Common myeloid progenitor, CD34-positive (primary cell): ENCODE measurements at regions not wholly inside any gene's neighbourhood (a gene's known extent, or its start where the extent isn't known, plus 50 kb on each side); places are given as distances from the start of the nearest gene placed in this dataset.

ENCODE experiments used
- CTCF ChIA-PET: fragments of 350-600 bp; sonication (Branson Sonifier 250); formaldehyde crosslinking; loops from one replicate; lab custom pipeline; 2021; ENCODE audit warnings: antibody characterized with exemption; lab: Charles Lee
- POLR2A ChIA-PET: fragments of 350-600 bp; sonication (Branson Sonifier 250); formaldehyde crosslinking; loops from one replicate; lab custom pipeline; 2021; ENCODE audit warnings: antibody characterized with exemption; lab: Charles Lee
- DNase-seq, 3 donors: peaks; one replicate each; pipeline versions ENCODE4 v3.0.0 to v3.0.0-alpha.2; 2013
- H3K27ac ChIP-seq, 2 experiments: 1 replicate in 1 of 2; 2 replicates in 1 of 2; pipeline ENCODE4 v1.7.0; 2013; ENCODE audit warnings: inconsistent platforms in 2 of 2, low read length in 2 of 2, mild to moderate bottlenecking in 2 of 2, low read depth in 1 of 2, moderate library complexity in 1 of 2; ENCODE audit not compliant: severe bottlenecking in 2 of 2, insufficient read depth in 1 of 2, poor library complexity in 1 of 2
- H3K27me3 ChIP-seq, 5 experiments: replicated peaks in 2 of 5; 1 replicate in 3 of 5; 2 replicates in 2 of 5; pipeline versions ENCODE4 v1.6.1 to v1.7.0; 2013; ENCODE audit warnings: low read length in 4 of 5, mild to moderate bottlenecking in 2 of 5, moderate library complexity in 2 of 5, inconsistent platforms in 1 of 5; ENCODE audit not compliant: insufficient read depth in 5 of 5, control insufficient read depth in 4 of 5
- H3K36me3 ChIP-seq, 4 experiments: 1 replicate in 2 of 4; 2 replicates in 2 of 4; pipeline versions ENCODE4 v1.6.1 to v1.7.0; 2013; ENCODE audit warnings: low read length in 3 of 4, control low read depth in 1 of 4, mild to moderate bottlenecking in 1 of 4; ENCODE audit not compliant: control insufficient read depth in 4 of 4, insufficient read depth in 4 of 4
- H3K4me1 ChIP-seq, 4 experiments: 1 replicate in 3 of 4; 2 replicates in 1 of 4; pipeline versions ENCODE4 v1.6.1 to v1.7.1; 2013; ENCODE audit warnings: low read length in 3 of 4, mild to moderate bottlenecking in 3 of 4, control low read depth in 1 of 4, inconsistent platforms in 1 of 4, moderate library complexity in 1 of 4; ENCODE audit not compliant: control insufficient read depth in 4 of 4, insufficient read depth in 4 of 4; ENCODE audit errors: control extremely low read depth in 1 of 4
- H3K4me3 ChIP-seq, 7 experiments: 1 replicate in 4 of 7; 2 replicates in 3 of 7; pipeline versions ENCODE4 v1.5.1 to v1.7.0; 2013; ENCODE audit warnings: mild to moderate bottlenecking in 7 of 7, low read length in 6 of 7, moderate library complexity in 6 of 7, inconsistent platforms in 2 of 7, low read depth in 2 of 7, control low read depth in 1 of 7; ENCODE audit not compliant: insufficient read depth in 4 of 7, control insufficient read depth in 1 of 7; ENCODE audit errors: extremely low read depth in 1 of 7
- H3K9me3 ChIP-seq, 5 experiments: 1 replicate in 4 of 5; 2 replicates in 1 of 5; pipeline versions ENCODE4 v1.6.1 to v1.7.1; 2013; ENCODE audit warnings: low read length in 4 of 5, mild to moderate bottlenecking in 2 of 5, inconsistent platforms in 1 of 5, low read depth in 1 of 5, moderate library complexity in 1 of 5; ENCODE audit not compliant: control insufficient read depth in 4 of 5, insufficient read depth in 2 of 5; ENCODE audit errors: control extremely low read depth in 1 of 5
- WGBS: methylation state at CpG from one replicate; pipeline ENCODE4 v1.1.5; 2013; ENCODE audit not compliant: insufficient coverage; 5-methylcytosine and 5-hydroxymethylcytosine counted together

GRCh38 chr16:62543516-62543915 is 507.3 kb upstream of the CDH8 start:
- H3K27ac ChIP-seq: no peak overlapping the region
- WGBS: 70% methylated on average over 1 of the region's 1 CpG
- H3K9me3 ChIP-seq: no peaks in the 10 kb centered on the region
- H3K36me3 ChIP-seq: no peaks in the 10 kb centered on the region
- no peak for DNase-seq
- no peak overlapping the region for H3K4me3 ChIP-seq
- CTCF ChIA-PET: no interaction called here
- no peaks in the 10 kb centered on the region for H3K27me3 ChIP-seq
- H3K4me1 ChIP-seq: no peaks in the 10 kb centered on the region
- POLR2A ChIA-PET: no interaction called here

GRCh38 chr16:62539657-62540056 is 503.4 kb upstream of the CDH8 start:
- H3K9me3 ChIP-seq: no peaks in the 10 kb centered on the region
- no peaks in the 10 kb centered on the region for H3K4me1 ChIP-seq
- no peaks in the 10 kb centered on the region for H3K27me3 ChIP-seq
- 100% methylated on average over 1 of the region's 1 CpG for WGBS
- no peak overlapping the region for H3K27ac ChIP-seq
- no peaks in the 10 kb centered on the region for H3K36me3 ChIP-seq
- ChIA-PET CTCF (no interaction called here), POLR2A (no interaction called here)
- H3K4me3 ChIP-seq: no peak overlapping the region
- DNase-seq: no peak

- no peak overlapping the region for H3K27ac ChIP-seq
- ChIA-PET CTCF (no interaction called here), POLR2A (no interaction called here)
- no peaks in the 10 kb centered on the region for H3K4me1 ChIP-seq
- no peaks in the 10 kb centered on the region for H3K36me3 ChIP-seq
- WGBS: 80% methylated on average over 1 of the region's 3 CpGs
- no peaks in the 10 kb centered on the region for H3K9me3 ChIP-seq
- H3K4me3 ChIP-seq: no peak overlapping the region
- no peaks in the 10 kb centered on the region for H3K27me3 ChIP-seq
- DNase-seq: no peak
These were observed 494.2 kb upstream of the CDH8 start for GRCh38 chr16:62530426-62530825.

GRCh38 chr16:62516001-62516400 is 479.8 kb upstream of the CDH8 start:
- ChIA-PET POLR2A (no interaction called here), CTCF (no interaction called here)
- DNase-seq: no peak
- H3K4me3 ChIP-seq: no peak overlapping the region
- no peak overlapping the region for H3K27ac ChIP-seq
- WGBS: no CpG with 5 or more reads among the region's 1 CpG
- no peaks in the 10 kb centered on the region for H3K27me3 ChIP-seq
- H3K4me1 ChIP-seq: no peaks in the 10 kb centered on the region
- no peaks in the 10 kb centered on the region for H3K36me3 ChIP-seq
- H3K9me3 ChIP-seq: no peaks in the 10 kb centered on the region

- Histone ChIP-seq H3K9me3 (no peaks in the 10 kb centered on the region), H3K36me3 (no peaks in the 10 kb centered on the region), H3K27me3 (no peaks in the 10 kb centered on the region), H3K4me1 (no peaks in the 10 kb centered on the region), H3K4me3 (no peak overlapping the region), H3K27ac (no peak overlapping the region)
- WGBS: 100% methylated on average over 1 of the region's 3 CpGs
- DNase-seq: no peak
- ChIA-PET POLR2A (no interaction called here), CTCF (no interaction called here)
These were observed 466.8 kb upstream of the CDH8 start for GRCh38 chr16:62503073-62503472.

- peaks cover 0 to 8% (median 6%) of the 10 kb centered on the region in 5 experiments for H3K9me3 ChIP-seq
- CTCF ChIA-PET: no interaction called here
- WGBS: 98% methylated on average over 5 of the region's 7 CpGs
These were observed 442.7 kb upstream of the CDH8 start for GRCh38 chr16:62478903-62479458.

GRCh38 chr16:62477796-62478195 is 441.6 kb upstream of the CDH8 start:
- no peak overlapping the region for H3K4me3 ChIP-seq
- 92% methylated on average over 3 of the region's 3 CpGs for WGBS
- H3K27me3 ChIP-seq: no peaks in the 10 kb centered on the region
- no peak for DNase-seq
- peaks cover 0 to 8% (median 6%) of the 10 kb centered on the region in 5 experiments for H3K9me3 ChIP-seq
- H3K27ac ChIP-seq: no peak overlapping the region
- ChIA-PET POLR2A (no interaction called here), CTCF (no interaction called here)
- H3K36me3 ChIP-seq: no peaks in the 10 kb centered on the region
- no peaks in the 10 kb centered on the region for H3K4me1 ChIP-seq

More at GRCh38 chr16:62478903-62479458, 442.7 kb upstream of the CDH8 start:
- DNase-seq: no peak
- no peaks in the 10 kb centered on the region for H3K4me1 ChIP-seq
- no peaks in the 10 kb centered on the region for H3K27me3 ChIP-seq
- H3K4me3 ChIP-seq: no peak overlapping the region
- no peak overlapping the region for H3K27ac ChIP-seq
- POLR2A ChIA-PET: no interaction called here
- H3K36me3 ChIP-seq: no peaks in the 10 kb centered on the region
